ENCODE measurements at regions not wholly inside any gene's neighbourhood (a gene's known extent, or its start where the extent isn't known, plus 50 kb on each side); places are given as distances from the start of the nearest gene placed in this dataset.

DNA sequence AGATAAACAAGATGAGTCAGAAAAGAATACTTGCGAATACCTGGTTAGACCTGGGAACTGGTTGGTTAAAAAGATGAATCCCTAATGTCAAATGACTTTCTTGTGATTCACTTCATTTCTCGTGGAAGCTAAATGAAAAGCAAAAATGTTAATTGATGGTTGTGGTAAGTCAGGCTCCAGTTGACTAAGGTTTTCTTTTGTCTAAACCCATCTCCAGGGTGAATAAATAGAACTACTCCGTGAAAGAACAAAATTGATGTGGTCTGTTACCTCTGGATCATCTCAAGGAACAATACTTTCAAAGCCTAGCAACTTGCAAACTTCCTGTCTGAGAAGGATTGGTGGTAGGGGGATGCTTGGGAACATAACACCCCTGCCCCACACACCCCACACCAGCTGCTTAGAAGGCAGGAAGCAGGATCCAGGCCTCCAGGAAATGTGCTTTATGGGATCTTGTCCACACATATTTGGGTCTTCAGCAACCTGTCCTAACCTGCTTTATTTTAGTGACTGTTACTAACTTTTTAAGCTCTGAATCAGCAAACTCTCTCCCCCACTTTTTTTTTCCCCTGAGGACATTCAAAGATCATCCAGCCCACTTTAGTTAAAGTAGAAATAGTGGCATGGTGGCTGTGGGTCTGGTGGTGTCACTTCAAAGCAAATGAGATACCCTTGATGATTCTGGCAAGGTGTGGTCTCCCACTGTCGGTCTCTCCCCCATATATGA, 60.4 kb upstream of the PTHLH start:
- CTCF ChIA-PET: no interaction called here
- Histone ChIP-seq H3K4me2 (ENCODE audit: low read length) (no peak overlapping the region), H3K27me3 (ENCODE audit: insufficient read depth, low read length) (no peaks in the 10 kb centered on the region), H3K4me3 (replicated peaks in 1 of 2; ENCODE audit: low read depth in 1 of 2, low read length in 2 of 2) (no peak overlapping the region), H3K79me2 (ENCODE audit: insufficient read depth, low read length) (no peaks in the 10 kb centered on the region), H3K27ac (ENCODE audit: low read depth, low read length) (no peak overlapping the region), H3K36me3 (ENCODE audit: control insufficient read depth in 1 of 2, insufficient read depth in 2 of 2, low read length in 2 of 2) (no peaks in the 10 kb centered on the region), H2AFZ (ENCODE audit: low read depth, low read length, poor library complexity, severe bottlenecking) (peak overlapping the region; percentile 38), H3K9ac (ENCODE audit: low read length) (no peak overlapping the region), H3K9me2 (ENCODE audit: insufficient read depth) (no peaks in the 10 kb centered on the region), H4K20me1 (ENCODE audit: insufficient read depth) (no peaks in the 10 kb centered on the region), H3K9me3 (ENCODE audit: control insufficient read depth in 1 of 2, insufficient read depth in 1 of 2, low read depth in 1 of 2, low read length in 2 of 2) (no peaks in the 10 kb centered on the region), H3K4me1 (ENCODE audit: control insufficient read depth in 1 of 2, insufficient read depth in 2 of 2, low read length in 2 of 2) (peaks cover 0 to 16% of the 10 kb centered on the region in 2 experiments; a peak in 2 of 4 replicates)
- RAD21 ChIA-PET (ENCODE audit: low non-redundant PET in 1 of 2, low total read pairs in 2 of 2, uncharacterized antibody in 2 of 2, unreplicated experiment in 2 of 2): interaction anchor here in 1 of 2 experiments (1.2 kb wide), 1 partner anchor 63 kb away, joined by 4 read pairs; no protein-coding TSS in a partner anchor
- no TSS peak for BruUV-seq (replicated peaks)
- DNase-seq (ENCODE audit: low read depth, low spot score): no peak
- TF ChIP-seq CBX3 (IDR thresholded peaks at IDR 0.05; ENCODE audit: low read depth): no peak
- intact Hi-C loops (cut with micrococcal nuclease): no loop called here
- POLR2A ChIA-PET: no interaction called here
- ATAC-seq: no peak

DNA sequence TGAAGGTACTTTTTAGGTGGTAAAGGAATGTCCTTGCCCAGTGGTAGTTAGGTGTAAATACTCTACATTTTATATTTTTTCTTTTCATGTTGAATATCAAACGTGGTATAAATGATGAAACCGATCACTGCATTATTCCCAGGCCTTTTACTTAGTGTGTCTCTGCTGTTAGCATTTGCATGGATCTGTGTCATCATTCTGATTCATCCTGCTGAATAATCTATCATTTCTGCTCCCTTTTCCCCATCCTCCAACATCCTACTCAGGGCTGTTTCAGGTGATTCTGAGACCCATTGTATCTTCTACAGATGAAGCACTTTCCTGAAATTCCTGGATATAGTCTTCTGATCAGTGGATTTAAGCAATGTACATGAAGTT, 61.0 kb upstream of the PTHLH start:
- ChIA-PET CTCF (no interaction called here), RAD21 (ENCODE audit: low non-redundant PET in 1 of 2, low total read pairs in 2 of 2, uncharacterized antibody in 2 of 2, unreplicated experiment in 2 of 2) (no interaction called here), POLR2A (no interaction called here)
- DNase-seq (ENCODE audit: low read depth, low spot score) (no peak), ATAC-seq (no peak)
- Histone ChIP-seq H3K9me2 (ENCODE audit: insufficient read depth) (no peaks in the 10 kb centered on the region), H3K4me2 (ENCODE audit: low read length) (no peak overlapping the region), H3K36me3 (ENCODE audit: control insufficient read depth in 1 of 2, insufficient read depth in 2 of 2, low read length in 2 of 2) (no peaks in the 10 kb centered on the region), H3K4me3 (replicated peaks in 1 of 2; ENCODE audit: low read depth in 1 of 2, low read length in 2 of 2) (no peak overlapping the region), H2AFZ (ENCODE audit: low read depth, low read length, poor library complexity, severe bottlenecking) (peak overlapping the region; percentile 38), H4K20me1 (ENCODE audit: insufficient read depth) (no peaks in the 10 kb centered on the region), H3K9me3 (ENCODE audit: control insufficient read depth in 1 of 2, insufficient read depth in 1 of 2, low read depth in 1 of 2, low read length in 2 of 2) (no peaks in the 10 kb centered on the region), H3K4me1 (ENCODE audit: control insufficient read depth in 1 of 2, insufficient read depth in 2 of 2, low read length in 2 of 2) (peaks cover 0 to 11% of the 10 kb centered on the region in 2 experiments; a peak in 2 of 4 replicates), H3K27ac (ENCODE audit: low read depth, low read length) (no peak overlapping the region), H3K79me2 (ENCODE audit: insufficient read depth, low read length) (no peaks in the 10 kb centered on the region), H3K27me3 (ENCODE audit: insufficient read depth, low read length) (no peaks in the 10 kb centered on the region), H3K9ac (ENCODE audit: low read length) (no peak overlapping the region)
- intact Hi-C loops (cut with micrococcal nuclease): no loop called here
- no TSS peak for BruUV-seq (replicated peaks)
- TF ChIP-seq MAX (IDR thresholded peaks at IDR 0.05) (no peak), EZH2 (IDR thresholded peaks at IDR 0.05) (no peak), YY1 (IDR thresholded peaks at IDR 0.05; ENCODE audit: extremely low read depth, insufficient replicate concordance, low read depth, low read length) (no peak), TCF7L2 (IDR thresholded peaks at IDR 0.05; ENCODE audit: borderline replicate concordance, extremely low read depth, insufficient read depth, insufficient read length) (no peak), EZH2phosphoT487 (IDR thresholded peaks at IDR 0.05; ENCODE audit: borderline replicate concordance) (no peak), POLR2AphosphoS5 (IDR thresholded peaks at IDR 0.05; ENCODE audit: low read depth, low read length) (no peak), SRF (IDR thresholded peaks at IDR 0.05; ENCODE audit: low read depth) (no peak)
- TF ChIP-seq, protein P1, sequence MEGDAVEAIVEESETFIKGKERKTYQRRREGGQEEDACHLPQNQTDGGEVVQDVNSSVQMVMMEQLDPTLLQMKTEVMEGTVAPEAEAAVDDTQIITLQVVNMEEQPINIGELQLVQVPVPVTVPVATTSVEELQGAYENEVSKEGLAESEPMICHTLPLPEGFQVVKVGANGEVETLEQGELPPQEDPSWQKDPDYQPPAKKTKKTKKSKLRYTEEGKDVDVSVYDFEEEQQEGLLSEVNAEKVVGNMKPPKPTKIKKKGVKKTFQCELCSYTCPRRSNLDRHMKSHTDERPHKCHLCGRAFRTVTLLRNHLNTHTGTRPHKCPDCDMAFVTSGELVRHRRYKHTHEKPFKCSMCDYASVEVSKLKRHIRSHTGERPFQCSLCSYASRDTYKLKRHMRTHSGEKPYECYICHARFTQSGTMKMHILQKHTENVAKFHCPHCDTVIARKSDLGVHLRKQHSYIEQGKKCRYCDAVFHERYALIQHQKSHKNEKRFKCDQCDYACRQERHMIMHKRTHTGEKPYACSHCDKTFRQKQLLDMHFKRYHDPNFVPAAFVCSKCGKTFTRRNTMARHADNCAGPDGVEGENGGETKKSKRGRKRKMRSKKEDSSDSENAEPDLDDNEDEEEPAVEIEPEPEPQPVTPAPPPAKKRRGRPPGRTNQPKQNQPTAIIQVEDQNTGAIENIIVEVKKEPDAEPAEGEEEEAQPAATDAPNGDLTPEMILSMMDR (IDR thresholded peaks at IDR 0.05 in 2 of 3, conservative IDR thresholded peaks at IDR 0.05 in 1 of 3; ENCODE audit: borderline replicate concordance in 1 of 3, insufficient read depth in 1 of 3, low read depth in 2 of 3, low read length in 2 of 3): no peak
- TF ChIP-seq, protein P2, sequence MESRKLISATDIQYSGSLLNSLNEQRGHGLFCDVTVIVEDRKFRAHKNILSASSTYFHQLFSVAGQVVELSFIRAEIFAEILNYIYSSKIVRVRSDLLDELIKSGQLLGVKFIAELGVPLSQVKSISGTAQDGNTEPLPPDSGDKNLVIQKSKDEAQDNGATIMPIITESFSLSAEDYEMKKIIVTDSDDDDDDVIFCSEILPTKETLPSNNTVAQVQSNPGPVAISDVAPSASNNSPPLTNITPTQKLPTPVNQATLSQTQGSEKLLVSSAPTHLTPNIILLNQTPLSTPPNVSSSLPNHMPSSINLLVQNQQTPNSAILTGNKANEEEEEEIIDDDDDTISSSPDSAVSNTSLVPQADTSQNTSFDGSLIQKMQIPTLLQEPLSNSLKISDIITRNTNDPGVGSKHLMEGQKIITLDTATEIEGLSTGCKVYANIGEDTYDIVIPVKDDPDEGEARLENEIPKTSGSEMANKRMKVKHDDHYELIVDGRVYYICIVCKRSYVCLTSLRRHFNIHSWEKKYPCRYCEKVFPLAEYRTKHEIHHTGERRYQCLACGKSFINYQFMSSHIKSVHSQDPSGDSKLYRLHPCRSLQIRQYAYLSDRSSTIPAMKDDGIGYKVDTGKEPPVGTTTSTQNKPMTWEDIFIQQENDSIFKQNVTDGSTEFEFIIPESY (IDR thresholded peaks at IDR 0.05; ENCODE audit: extremely low read depth, insufficient replicate concordance, low read length): no peak

Data from HCT116 (cell line).